HUES6 (cell line): ENCODE measurements at regions not wholly inside any gene's neighbourhood (a gene's known extent, or its start where the extent isn't known, plus 50 kb on each side); places are given as distances from the start of the nearest gene placed in this dataset.

ENCODE experiments used
- H3K27ac ChIP-seq: 2 replicates; pipeline ENCODE4 v1.7.0; 2013; ENCODE audit warnings: low read depth, mild to moderate bottlenecking, low read length, inconsistent platforms
- H3K27me3 ChIP-seq: 2 replicates; pipeline ENCODE4 v1.6.1; 2013; ENCODE audit warnings: low read length; ENCODE audit not compliant: control insufficient read depth, insufficient read depth
- H3K36me3 ChIP-seq: 2 replicates; pipeline ENCODE4 v1.6.1; 2013; ENCODE audit warnings: low read length; ENCODE audit not compliant: control insufficient read depth, insufficient read depth
- H3K4me1 ChIP-seq: 2 replicates; pipeline ENCODE4 v1.6.1; 2013; ENCODE audit warnings: low read length; ENCODE audit not compliant: control insufficient read depth, insufficient read depth
- H3K4me3 ChIP-seq: 2 replicates; pipeline ENCODE4 v1.5.1; 2013; ENCODE audit warnings: low read depth, low read length
- H3K9ac ChIP-seq: one replicate; pipeline ENCODE4 v1.6.1; 2013; ENCODE audit warnings: mild to moderate bottlenecking, low read length
- H3K9me3 ChIP-seq: 2 replicates; pipeline ENCODE4 v1.6.1; 2013; ENCODE audit warnings: low read depth, low read length; ENCODE audit not compliant: control insufficient read depth, insufficient read depth

- Histone ChIP-seq H3K27me3 (no peaks in the 10 kb centered on the region), H3K4me3 (no peak overlapping the region), H3K9ac (peak overlapping the region; percentile 67), H3K4me1 (peaks cover 9% of the 10 kb centered on the region), H3K9me3 (peaks cover 27% of the 10 kb centered on the region), H3K27ac (peak overlapping the region; percentile 90), H3K36me3 (no peaks in the 10 kb centered on the region)
These were observed 65.1 kb upstream of the PHF14 start for GRCh38 chr7:10908600-10908999.

GRCh38 chr7:10910447-10910846, 63.2 kb upstream of the PHF14 start:
- H3K36me3 ChIP-seq: no peaks in the 10 kb centered on the region
- peaks cover 27% of the 10 kb centered on the region for H3K9me3 ChIP-seq
- H3K27ac ChIP-seq: no peak overlapping the region; the same call in 1 of the 2 replicates
- H3K4me3 ChIP-seq: no peak overlapping the region
- H3K27me3 ChIP-seq: no peaks in the 10 kb centered on the region
- H3K9ac ChIP-seq: no peak overlapping the region
- H3K4me1 ChIP-seq: peaks cover 9% of the 10 kb centered on the region

GRCh38 chr7:10912077-10912476, 61.6 kb upstream of the PHF14 start:
- Histone ChIP-seq H3K36me3 (no peaks in the 10 kb centered on the region), H3K4me3 (no peak overlapping the region), H3K9ac (no peak overlapping the region), H3K27me3 (no peaks in the 10 kb centered on the region), H3K27ac (no peak overlapping the region), H3K4me1 (peaks cover 9% of the 10 kb centered on the region), H3K9me3 (peaks cover 27% of the 10 kb centered on the region)

- Histone ChIP-seq H3K36me3 (no peaks in the 10 kb centered on the region), H3K4me3 (no peak overlapping the region), H3K27me3 (no peaks in the 10 kb centered on the region), H3K27ac (no peak overlapping the region), H3K9ac (no peak overlapping the region), H3K9me3 (peaks cover 27% of the 10 kb centered on the region), H3K4me1 (peaks cover 9% of the 10 kb centered on the region)
These were observed 60.2 kb upstream of the PHF14 start for GRCh38 chr7:10913457-10913856.

GRCh38 chr7:10918093-10918590, 55.5 kb upstream of the PHF14 start:
- Histone ChIP-seq H3K4me1 (no peaks in the 10 kb centered on the region), H3K9me3 (no peaks in the 10 kb centered on the region), H3K27ac (no peak overlapping the region), H3K4me3 (no peak overlapping the region), H3K27me3 (no peaks in the 10 kb centered on the region), H3K9ac (no peak overlapping the region), H3K36me3 (no peaks in the 10 kb centered on the region)

- Histone ChIP-seq H3K27me3 (no peaks in the 10 kb centered on the region), H3K9ac (no peak overlapping the region), H3K27ac (no peak overlapping the region), H3K9me3 (no peaks in the 10 kb centered on the region), H3K4me1 (no peaks in the 10 kb centered on the region), H3K36me3 (no peaks in the 10 kb centered on the region), H3K4me3 (no peak overlapping the region)
These were observed 53.7 kb upstream of the PHF14 start for GRCh38 chr7:10919923-10920322.
